ENCODE measurements at regions not wholly inside any gene's neighbourhood (a gene's known extent, or its start where the extent isn't known, plus 50 kb on each side); places are given as distances from the start of the nearest gene placed in this dataset.

DNA sequence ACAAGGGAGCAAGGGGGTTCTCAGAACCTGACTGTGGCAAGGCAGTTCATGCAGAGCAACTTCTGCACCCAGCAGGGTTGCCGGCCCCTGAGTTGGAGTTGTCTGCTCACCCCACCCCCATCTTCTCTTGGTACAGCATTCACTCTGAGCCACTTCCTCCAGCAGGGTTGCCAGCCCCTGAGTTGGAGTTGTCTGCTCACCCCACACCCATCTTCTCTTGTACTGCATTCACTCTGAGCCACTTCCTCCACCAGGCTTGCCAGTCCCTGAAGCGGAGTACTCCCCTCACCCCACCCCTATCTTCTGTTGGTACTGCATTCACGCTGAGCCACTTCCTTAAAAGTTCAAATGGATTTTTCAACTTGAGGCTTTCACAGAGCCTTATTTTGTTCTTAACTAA, 79.7 kb upstream of the SYNDIG1 start:
- ChIA-PET CTCF (ENCODE audit: low intra/inter-chr PET ratio) (no interaction called here), POLR2A (no interaction called here)
- 0% methylated on average over 2 of the region's 3 CpGs for WGBS (ENCODE audit: insufficient coverage, low coverage, missing lambda C conversion rate)
- Histone ChIP-seq H3K9ac (ENCODE audit: insufficient read depth in 1 of 2, low read depth in 2 of 2, low read length in 2 of 2) (no peak overlapping the region), H3K27ac (ENCODE audit: extremely low read depth, low read depth, low read length) (no peak overlapping the region), H4K20me1 (replicated peaks; ENCODE audit: control insufficient read depth, insufficient read depth, low read length) (no peaks in the 10 kb centered on the region), H3K4me1 (replicated peaks in 1 of 2; ENCODE audit: control insufficient read depth in 2 of 2, insufficient read depth in 2 of 2, low read length in 2 of 2) (no peaks in the 10 kb centered on the region), H3K27me3 (ENCODE audit: control insufficient read depth in 2 of 2, insufficient read depth in 2 of 2, low read length in 2 of 2) (no peaks in the 10 kb centered on the region), H3K4me3 (no peak overlapping the region), H3K9me1 (ENCODE audit: control insufficient read depth, insufficient read depth, low read length) (no peaks in the 10 kb centered on the region), H3K4me2 (ENCODE audit: insufficient read depth, low read length) (no peak overlapping the region), H3K9me3 (replicated peaks; ENCODE audit: control insufficient read depth, insufficient read depth, low read depth, low read length) (no peaks in the 10 kb centered on the region), H3K79me2 (ENCODE audit: control insufficient read depth, insufficient read depth, low read length) (no peaks in the 10 kb centered on the region), H3K36me3 (ENCODE audit: control insufficient read depth, insufficient read depth, low read length) (no peaks in the 10 kb centered on the region), H2AFZ (ENCODE audit: low read depth, low read length) (no peak overlapping the region)
- in situ Hi-C loops (cut with MboI) = no loop called here
- DNase-seq (ENCODE audit: extremely low read depth in 1 of 4, low spot score in 3 of 4) (no peak), FAIRE-seq (no peak), ATAC-seq (no peak)
- TF ChIP-seq ARNT (IDR thresholded peaks at IDR 0.05) (no peak), JUNB (CRISPR knock-in tag; conservative IDR thresholded peaks at IDR 0.05) (no peak), ZNF436 (CRISPR knock-in tag; IDR thresholded peaks at IDR 0.05) (no peak), SREBF2 (CRISPR knock-in tag; IDR thresholded peaks at IDR 0.05) (no peak), RBM17 (IDR thresholded peaks at IDR 0.05; ENCODE audit: borderline replicate concordance, low read depth, low read length) (no peak), NFE2L1 (tag; IDR thresholded peaks at IDR 0.05; ENCODE audit: borderline replicate concordance, low read depth) (no peak), ZNF707 (CRISPR knock-in tag; conservative IDR thresholded peaks at IDR 0.05) (no peak)
- TF ChIP-seq, protein P1, sequence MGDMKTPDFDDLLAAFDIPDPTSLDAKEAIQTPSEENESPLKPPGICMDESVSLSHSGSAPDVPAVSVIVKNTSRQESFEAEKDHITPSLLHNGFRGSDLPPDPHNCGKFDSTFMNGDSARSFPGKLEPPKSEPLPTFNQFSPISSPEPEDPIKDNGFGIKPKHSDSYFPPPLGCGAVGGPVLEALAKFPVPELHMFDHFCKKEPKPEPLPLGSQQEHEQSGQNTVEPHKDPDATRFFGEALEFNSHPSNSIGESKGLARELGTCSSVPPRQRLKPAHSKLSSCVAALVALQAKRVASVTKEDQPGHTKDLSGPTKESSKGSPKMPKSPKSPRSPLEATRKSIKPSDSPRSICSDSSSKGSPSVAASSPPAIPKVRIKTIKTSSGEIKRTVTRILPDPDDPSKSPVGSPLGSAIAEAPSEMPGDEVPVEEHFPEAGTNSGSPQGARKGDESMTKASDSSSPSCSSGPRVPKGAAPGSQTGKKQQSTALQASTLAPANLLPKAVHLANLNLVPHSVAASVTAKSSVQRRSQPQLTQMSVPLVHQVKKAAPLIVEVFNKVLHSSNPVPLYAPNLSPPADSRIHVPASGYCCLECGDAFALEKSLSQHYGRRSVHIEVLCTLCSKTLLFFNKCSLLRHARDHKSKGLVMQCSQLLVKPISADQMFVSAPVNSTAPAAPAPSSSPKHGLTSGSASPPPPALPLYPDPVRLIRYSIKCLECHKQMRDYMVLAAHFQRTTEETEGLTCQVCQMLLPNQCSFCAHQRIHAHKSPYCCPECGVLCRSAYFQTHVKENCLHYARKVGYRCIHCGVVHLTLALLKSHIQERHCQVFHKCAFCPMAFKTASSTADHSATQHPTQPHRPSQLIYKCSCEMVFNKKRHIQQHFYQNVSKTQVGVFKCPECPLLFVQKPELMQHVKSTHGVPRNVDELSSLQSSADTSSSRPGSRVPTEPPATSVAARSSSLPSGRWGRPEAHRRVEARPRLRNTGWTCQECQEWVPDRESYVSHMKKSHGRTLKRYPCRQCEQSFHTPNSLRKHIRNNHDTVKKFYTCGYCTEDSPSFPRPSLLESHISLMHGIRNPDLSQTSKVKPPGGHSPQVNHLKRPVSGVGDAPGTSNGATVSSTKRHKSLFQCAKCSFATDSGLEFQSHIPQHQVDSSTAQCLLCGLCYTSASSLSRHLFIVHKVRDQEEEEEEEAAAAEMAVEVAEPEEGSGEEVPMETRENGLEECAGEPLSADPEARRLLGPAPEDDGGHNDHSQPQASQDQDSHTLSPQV (IDR thresholded peaks at IDR 0.05) = no peak
- TF ChIP-seq, protein P2, sequence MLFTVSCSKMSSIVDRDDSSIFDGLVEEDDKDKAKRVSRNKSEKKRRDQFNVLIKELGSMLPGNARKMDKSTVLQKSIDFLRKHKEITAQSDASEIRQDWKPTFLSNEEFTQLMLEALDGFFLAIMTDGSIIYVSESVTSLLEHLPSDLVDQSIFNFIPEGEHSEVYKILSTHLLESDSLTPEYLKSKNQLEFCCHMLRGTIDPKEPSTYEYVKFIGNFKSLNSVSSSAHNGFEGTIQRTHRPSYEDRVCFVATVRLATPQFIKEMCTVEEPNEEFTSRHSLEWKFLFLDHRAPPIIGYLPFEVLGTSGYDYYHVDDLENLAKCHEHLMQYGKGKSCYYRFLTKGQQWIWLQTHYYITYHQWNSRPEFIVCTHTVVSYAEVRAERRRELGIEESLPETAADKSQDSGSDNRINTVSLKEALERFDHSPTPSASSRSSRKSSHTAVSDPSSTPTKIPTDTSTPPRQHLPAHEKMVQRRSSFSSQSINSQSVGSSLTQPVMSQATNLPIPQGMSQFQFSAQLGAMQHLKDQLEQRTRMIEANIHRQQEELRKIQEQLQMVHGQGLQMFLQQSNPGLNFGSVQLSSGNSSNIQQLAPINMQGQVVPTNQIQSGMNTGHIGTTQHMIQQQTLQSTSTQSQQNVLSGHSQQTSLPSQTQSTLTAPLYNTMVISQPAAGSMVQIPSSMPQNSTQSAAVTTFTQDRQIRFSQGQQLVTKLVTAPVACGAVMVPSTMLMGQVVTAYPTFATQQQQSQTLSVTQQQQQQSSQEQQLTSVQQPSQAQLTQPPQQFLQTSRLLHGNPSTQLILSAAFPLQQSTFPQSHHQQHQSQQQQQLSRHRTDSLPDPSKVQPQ (CRISPR knock-in tag; IDR thresholded peaks at IDR 0.05; ENCODE audit: borderline replicate concordance) = no peak
- TF ChIP-seq, protein P3, sequence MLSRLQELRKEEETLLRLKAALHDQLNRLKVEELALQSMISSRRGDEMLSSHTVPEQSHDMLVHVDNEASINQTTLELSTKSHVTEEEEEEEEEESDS (CRISPR knock-in tag; IDR thresholded peaks at IDR 0.05) = no peak
- intact Hi-C loops (cut with micrococcal nuclease) = no loop called here
- no TSS peak for BruUV-seq (replicated peaks)

All from K562 (cell line).